HEK293 (cell line): ENCODE measurements at regions not wholly inside any gene's neighbourhood (a gene's known extent, or its start where the extent isn't known, plus 50 kb on each side); places are given as distances from the start of the nearest gene placed in this dataset.

ENCODE experiments used
- ZNF24 ChIP-seq: fragments of 450-650 bp; formaldehyde crosslinking; IDR thresholded peaks from 2 replicates; pipeline ENCODE4 v1.5.1; 2016; ENCODE audit warnings: missing biosample characterization, missing genetic modification characterization
- ZNF510 ChIP-seq: fragments of 450-650 bp; formaldehyde crosslinking; IDR thresholded peaks from 2 replicates; pipeline ENCODE4 v1.5.1; 2018; ENCODE audit warnings: mild to moderate bottlenecking, missing genetic modification characterization, missing biosample characterization; ENCODE audit not compliant: insufficient replicate concordance
- ZNF660 ChIP-seq: fragments of 450-650 bp; IDR thresholded peaks from 2 replicates; pipeline ENCODE4 v1.5.1; 2018; ENCODE audit warnings: missing biosample characterization, mild to moderate bottlenecking, missing genetic modification characterization
- TF ChIP-seq, protein P1 (sequence below): fragments of 450-650 bp; formaldehyde crosslinking; IDR thresholded peaks from 2 replicates; pipeline ENCODE4 v1.5.1; 2016; ENCODE audit warnings: missing biosample characterization, missing genetic modification characterization
- TF ChIP-seq, protein P2 (sequence below): fragments of 450-650 bp; formaldehyde crosslinking; IDR thresholded peaks from 2 replicates; pipeline ENCODE4 v1.5.1; 2016; ENCODE audit warnings: missing biosample characterization, missing genetic modification characterization

DNA sequence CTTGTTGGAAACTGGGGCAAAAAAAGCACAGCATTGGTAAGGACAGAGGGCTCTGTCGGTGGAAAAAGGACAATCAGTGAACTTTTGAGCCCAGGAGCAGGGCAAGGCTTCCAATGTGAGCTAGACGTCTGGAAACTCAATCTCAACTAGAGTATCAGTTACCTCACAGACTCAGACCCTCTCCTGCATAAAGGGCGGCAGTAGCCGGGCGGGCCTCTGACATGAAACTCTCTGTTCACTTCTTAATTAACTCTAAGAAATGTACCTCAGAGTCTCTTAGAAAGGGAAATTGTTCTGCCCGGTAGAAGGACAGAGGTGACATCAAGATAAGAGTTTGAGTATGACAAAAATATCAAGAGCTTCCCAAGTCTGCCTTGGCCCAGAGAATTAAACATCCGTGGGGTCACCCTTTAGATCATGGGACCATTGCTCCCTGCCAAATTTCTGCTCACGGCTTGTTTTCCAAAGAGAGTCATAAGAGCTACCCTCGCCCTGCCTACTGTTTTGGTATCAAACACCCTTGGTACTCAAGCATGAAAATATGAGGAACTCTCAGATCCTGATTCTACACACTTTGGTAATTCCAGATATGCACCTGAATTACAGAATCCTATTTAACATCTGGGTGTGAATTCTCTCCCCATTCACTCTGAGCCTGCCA lies 103.5 kb upstream of the PKDCC start:
- TF ChIP-seq ZNF24 (tag by site-specific recombination) (no peak), ZNF660 (no peak), ZNF510 (tag by site-specific recombination) (no peak)
- TF ChIP-seq, protein P1, sequence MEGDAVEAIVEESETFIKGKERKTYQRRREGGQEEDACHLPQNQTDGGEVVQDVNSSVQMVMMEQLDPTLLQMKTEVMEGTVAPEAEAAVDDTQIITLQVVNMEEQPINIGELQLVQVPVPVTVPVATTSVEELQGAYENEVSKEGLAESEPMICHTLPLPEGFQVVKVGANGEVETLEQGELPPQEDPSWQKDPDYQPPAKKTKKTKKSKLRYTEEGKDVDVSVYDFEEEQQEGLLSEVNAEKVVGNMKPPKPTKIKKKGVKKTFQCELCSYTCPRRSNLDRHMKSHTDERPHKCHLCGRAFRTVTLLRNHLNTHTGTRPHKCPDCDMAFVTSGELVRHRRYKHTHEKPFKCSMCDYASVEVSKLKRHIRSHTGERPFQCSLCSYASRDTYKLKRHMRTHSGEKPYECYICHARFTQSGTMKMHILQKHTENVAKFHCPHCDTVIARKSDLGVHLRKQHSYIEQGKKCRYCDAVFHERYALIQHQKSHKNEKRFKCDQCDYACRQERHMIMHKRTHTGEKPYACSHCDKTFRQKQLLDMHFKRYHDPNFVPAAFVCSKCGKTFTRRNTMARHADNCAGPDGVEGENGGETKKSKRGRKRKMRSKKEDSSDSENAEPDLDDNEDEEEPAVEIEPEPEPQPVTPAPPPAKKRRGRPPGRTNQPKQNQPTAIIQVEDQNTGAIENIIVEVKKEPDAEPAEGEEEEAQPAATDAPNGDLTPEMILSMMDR (tag by site-specific recombination), result no peak
- TF ChIP-seq, protein P2, sequence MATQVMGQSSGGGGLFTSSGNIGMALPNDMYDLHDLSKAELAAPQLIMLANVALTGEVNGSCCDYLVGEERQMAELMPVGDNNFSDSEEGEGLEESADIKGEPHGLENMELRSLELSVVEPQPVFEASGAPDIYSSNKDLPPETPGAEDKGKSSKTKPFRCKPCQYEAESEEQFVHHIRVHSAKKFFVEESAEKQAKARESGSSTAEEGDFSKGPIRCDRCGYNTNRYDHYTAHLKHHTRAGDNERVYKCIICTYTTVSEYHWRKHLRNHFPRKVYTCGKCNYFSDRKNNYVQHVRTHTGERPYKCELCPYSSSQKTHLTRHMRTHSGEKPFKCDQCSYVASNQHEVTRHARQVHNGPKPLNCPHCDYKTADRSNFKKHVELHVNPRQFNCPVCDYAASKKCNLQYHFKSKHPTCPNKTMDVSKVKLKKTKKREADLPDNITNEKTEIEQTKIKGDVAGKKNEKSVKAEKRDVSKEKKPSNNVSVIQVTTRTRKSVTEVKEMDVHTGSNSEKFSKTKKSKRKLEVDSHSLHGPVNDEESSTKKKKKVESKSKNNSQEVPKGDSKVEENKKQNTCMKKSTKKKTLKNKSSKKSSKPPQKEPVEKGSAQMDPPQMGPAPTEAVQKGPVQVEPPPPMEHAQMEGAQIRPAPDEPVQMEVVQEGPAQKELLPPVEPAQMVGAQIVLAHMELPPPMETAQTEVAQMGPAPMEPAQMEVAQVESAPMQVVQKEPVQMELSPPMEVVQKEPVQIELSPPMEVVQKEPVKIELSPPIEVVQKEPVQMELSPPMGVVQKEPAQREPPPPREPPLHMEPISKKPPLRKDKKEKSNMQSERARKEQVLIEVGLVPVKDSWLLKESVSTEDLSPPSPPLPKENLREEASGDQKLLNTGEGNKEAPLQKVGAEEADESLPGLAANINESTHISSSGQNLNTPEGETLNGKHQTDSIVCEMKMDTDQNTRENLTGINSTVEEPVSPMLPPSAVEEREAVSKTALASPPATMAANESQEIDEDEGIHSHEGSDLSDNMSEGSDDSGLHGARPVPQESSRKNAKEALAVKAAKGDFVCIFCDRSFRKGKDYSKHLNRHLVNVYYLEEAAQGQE, result no peak
